Hepatocyte (in vitro differentiated cells): ENCODE measurements at regions not wholly inside any gene's neighbourhood (a gene's known extent, or its start where the extent isn't known, plus 50 kb on each side); places are given as distances from the start of the nearest gene placed in this dataset.

Source experiments
- CTCF ChIP-seq: fragments of 200-600 bp; sonication (generic); IDR thresholded peaks from 2 replicates; pipeline ENCODE4 v1.5.1; 2016; ENCODE audit warnings: antibody characterized with exemption, mild to moderate bottlenecking; ENCODE audit not compliant: poor library complexity
- EZH2 ChIP-seq: fragments of 200-600 bp; sonication (generic); IDR thresholded peaks from 2 replicates; pipeline ENCODE4 v1.6.1; 2016; ENCODE audit warnings: antibody characterized with exemption, mild to moderate bottlenecking, borderline replicate concordance
- EZH2phosphoT487 ChIP-seq: fragments of 200-600 bp; sonication (generic); IDR thresholded peaks from one replicate; pipeline ENCODE4 v1.6.1; 2018; ENCODE audit warnings: antibody characterized with exemption, mild to moderate bottlenecking, low read depth, moderate library complexity; ENCODE audit not compliant: unreplicated experiment, severe bottlenecking

GRCh38 chr4:18627447-18628005 is 606.0 kb upstream of the LCORL start:
- TF ChIP-seq CTCF (no peak), EZH2 (no peak), EZH2phosphoT487 (no peak)
